VCaP (cell line): ENCODE measurements at regions not wholly inside any gene's neighbourhood (a gene's known extent, or its start where the extent isn't known, plus 50 kb on each side); places are given as distances from the start of the nearest gene placed in this dataset.
A peak's percentile ranks its signal among the peaks of the same experiment; 100 is the strongest.

Source experiments
- H3K27ac ChIP-seq: fragments of 450-650 bp; 2 replicates; pipeline ENCODE4 v1.5.1; 2017
- CTCF ChIP-seq: fragments of 450-650 bp; conservative IDR thresholded peaks from 2 replicates; pipeline ENCODE4 v1.5.1; 2017; ENCODE audit warnings: mild to moderate bottlenecking, moderate library complexity

DNA sequence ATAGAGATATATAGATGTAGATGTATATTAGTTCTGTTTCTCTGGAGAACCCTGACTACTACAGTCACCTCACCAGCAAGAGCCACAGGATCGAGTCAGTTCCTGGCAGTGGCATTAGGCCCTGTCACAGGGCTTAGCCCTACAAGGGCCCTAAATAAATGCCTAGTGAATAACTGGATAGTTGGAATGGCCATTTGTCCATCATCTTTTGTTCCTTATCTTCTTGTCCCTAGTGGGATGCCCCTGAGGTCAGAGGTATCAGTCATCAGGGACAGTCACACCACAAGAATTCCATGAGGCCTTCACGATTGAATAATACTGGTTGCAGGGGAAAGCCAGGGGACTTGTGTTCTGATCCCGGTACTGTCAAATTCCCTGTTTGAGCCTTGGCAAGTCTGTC is 204.9 kb upstream of the PPP2R3A start:
- no peak for TF ChIP-seq CTCF
- no peak overlapping the region for H3K27ac ChIP-seq

- TF ChIP-seq CTCF: peak; percentile 11; the same call in 1 of the 2 replicates
- no peak overlapping the region for H3K27ac ChIP-seq
Observed at GRCh38 chr3:135762188-135762856, 203.2 kb upstream of the PPP2R3A start.

DNA sequence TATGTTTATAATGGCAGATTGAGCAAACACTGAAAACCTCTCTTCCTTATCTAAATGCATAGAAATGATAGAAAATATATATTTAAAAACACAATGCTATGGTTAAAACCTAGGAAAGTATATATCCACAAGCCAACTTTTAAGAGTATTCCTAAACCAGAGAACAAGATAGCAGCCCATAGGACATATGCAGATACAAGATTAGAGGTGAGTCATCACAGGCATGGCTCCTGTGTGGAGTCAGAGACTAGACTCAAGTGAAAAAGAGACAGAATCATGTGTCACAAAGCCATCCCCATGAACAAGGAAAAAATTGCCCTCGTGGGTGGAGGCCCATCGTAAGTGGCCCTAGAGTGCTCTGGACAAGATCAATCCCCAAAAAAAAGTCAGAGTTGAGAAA is 199.4 kb upstream of the PPP2R3A start:
- H3K27ac ChIP-seq: no peak overlapping the region
- TF ChIP-seq CTCF: no peak

GRCh38 chr3:135771760-135772159 is 193.8 kb upstream of the PPP2R3A start:
- TF ChIP-seq CTCF: no peak
- no peak overlapping the region for H3K27ac ChIP-seq

DNA sequence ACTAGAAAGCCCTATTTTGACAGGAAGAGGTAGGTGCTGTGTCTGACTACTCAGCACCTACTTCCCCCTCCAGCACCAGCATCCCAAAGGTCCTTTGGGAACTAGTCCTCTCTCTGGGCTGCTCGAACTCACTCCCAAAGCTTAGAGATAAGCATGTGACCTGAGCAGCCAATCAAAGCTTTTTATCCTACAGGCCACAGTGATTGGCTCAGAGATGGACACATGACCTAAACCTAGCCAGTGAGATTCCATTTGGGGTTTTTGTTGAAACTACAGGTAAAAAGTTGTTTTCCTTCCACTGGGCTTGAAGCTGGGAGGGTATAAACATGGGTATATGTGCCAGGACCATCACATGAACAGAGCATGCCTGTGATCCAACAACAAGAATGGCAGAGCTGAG is 186.5 kb upstream of the PPP2R3A start:
- H3K27ac ChIP-seq: no peak overlapping the region
- TF ChIP-seq CTCF: no peak

DNA sequence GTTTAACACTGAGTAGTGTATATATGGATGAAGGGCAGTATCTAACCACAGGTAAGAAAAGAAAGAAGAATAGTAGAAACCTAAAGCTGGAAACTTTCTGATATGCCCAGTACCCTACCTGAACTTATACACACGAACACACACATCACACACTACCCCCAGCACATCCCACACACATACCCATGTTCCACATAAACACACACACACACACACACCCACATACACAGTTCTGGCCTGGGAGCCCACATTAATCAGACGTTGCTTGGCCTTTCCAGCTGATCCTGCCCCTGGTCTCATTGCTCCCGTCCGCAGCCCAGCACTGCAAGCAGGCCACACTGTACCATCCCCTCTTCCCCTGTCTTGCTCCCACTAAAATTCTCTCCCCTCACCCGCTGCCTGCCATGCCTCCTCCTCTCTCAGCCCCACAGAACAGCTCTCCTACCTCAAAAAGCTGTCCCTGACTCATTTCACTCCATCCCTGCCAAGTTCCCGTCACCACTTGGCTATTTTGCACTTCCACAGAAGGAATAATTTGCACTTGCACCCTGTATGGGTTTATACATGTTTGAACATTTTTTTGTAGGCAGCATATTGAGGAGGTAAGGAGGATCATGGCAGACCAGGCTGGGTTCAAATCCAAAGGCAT is 185.8 kb upstream of the PPP2R3A start:
- no peak for TF ChIP-seq CTCF
- H3K27ac ChIP-seq: no peak overlapping the region

DNA sequence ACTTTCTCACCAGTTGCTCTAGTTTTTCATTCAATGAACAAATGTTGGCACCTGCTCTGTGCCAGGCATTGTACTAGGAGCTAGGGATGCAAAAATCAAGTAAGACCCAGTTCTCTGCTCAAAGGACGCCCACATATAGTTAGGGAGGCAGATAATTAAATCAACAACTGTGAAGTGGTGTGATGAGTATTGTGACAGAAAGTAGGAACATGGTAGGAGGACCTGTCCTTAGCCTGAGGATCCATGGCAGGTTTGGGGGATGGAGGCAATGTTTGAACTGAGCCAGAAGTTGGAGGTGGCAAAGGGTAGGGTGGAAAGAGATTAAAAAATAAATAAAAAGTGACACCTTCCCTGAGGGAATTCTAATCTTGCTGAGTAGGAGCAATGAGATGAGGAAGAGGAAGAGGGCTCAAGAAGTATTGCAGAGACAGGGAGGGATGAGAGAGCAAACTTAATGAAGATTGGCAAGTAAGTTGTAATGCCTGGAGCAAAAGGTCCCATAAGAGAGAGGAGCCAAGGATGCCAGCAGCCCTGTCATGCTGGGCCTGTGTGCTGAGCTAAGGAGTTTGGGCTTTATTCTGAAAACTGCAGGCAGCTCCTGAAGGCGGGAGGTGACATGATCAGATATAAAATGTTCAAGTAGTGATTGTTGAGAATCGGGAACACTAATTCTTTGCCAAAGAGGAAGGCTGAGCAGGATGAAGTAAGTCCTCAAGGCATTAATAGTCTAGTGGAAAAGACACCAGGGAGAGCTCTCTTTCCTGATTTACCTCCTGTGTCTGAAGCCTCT is 184.3 kb upstream of the PPP2R3A start:
- H3K27ac ChIP-seq: no peak overlapping the region
- TF ChIP-seq CTCF: no peak
